Fibroblast of skin of left quadriceps (primary cell): ENCODE measurements at regions not wholly inside any gene's neighbourhood (a gene's known extent, or its start where the extent isn't known, plus 50 kb on each side); places are given as distances from the start of the nearest gene placed in this dataset.

Source experiments
- DNase-seq, 2 experiments: peaks; one replicate each; pipeline ENCODE4 v3.0.0-alpha.2; 2013; ENCODE audit warnings: low read depth in 2 of 2

DNA sequence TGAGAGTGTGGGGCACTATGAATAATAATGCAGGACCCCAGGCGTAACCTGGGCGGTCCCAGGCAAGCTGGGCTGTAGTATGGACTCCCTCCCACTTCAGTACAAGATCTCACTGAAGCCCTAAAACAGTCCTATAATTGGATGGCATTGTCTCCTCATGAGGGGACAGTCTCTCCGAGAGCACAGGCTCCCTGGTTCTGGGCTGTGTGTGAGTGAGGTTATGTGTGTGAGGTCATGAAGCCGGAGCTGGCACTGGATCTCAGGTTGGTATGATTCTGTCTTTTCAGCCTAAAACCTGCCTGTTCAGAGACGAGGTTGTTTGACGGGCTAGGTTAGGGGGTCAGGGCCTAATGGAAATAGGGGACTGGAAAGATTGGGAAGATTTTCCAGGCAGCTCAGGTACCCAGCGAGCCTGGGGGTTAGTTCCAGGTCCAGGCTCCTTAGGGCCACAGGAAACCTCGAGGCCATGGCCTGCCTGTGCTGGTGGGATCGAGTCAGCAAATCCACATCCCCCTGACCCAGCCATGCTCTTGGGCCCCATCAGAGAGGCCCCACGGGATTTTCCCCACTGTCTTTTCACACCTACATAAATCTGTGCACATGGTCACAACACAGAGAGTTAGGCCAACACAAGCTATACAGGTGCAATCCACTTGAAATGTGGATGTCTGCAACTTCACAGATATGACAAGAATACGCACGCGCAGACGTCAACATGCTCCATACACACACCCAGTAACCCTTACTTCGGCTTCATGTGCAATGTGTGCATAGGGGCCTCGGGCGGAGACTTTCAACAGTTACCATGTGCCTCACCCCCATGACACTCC is 94.8 kb downstream of the INHBB start:
- DNase-seq, result no peak

GRCh38 chr2:120441351-120441700 is 95.4 kb downstream of the INHBB start:
- DNase-seq, result no peak

DNA sequence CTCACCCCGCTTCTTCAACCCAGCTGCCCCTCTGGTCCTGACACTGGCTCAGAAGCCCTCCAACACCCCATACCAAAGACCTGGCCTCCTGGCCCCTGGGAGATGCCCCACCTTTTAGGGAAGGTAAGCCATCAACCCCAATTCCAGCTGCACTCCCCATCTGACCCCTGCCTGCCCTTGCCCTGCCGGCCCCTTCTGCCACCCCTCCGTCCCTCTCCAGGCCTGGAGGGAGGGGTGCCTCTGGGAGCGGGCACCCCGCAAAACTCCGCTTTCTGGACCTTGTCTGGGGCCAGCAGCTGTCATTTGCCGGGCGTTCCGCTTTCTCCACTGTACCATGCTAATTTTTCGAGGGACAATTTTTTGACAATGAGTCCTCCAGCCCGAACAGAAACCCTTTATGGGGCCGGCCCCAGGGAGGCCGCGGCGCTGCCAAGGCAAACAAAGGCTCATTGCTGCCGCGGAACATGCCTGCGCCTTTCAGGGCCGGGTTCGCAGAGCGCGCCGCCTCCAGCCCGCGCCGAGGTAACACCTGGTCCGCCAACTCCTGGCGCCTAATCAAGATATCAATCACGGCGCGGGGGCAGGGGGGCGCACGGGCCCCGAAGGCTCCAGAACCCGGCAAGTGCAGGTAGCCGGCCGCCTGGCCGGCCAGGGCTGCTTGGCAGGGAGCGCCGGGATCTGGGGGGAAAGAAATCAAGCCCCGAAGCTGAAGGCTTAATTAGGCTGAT is 96.0 kb downstream of the INHBB start:
- no peak for DNase-seq

DNA sequence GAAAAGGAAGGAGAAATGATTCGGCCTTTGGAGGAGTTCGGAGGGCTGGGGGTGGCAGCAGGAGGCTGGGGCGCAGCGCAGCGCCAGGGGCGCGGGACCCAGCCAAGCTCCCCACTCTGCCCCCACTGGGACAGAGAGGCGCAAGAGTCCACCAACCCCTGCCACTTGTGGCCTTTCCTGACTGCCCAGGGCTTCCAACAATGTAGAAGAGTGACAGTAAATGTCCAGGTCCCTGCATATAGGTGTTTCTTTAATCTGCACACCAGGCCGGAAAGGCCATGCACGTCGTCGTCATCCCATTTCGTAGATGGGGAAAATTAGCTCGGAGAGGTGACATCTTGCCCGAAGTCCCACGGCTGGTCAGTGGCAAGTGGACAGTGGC is 96.6 kb downstream of the INHBB start:
- DNase-seq, result no peak

GRCh38 chr2:120442923-120443571 is 97.1 kb downstream of the INHBB start:
- DNase-seq, result no peak

DNA sequence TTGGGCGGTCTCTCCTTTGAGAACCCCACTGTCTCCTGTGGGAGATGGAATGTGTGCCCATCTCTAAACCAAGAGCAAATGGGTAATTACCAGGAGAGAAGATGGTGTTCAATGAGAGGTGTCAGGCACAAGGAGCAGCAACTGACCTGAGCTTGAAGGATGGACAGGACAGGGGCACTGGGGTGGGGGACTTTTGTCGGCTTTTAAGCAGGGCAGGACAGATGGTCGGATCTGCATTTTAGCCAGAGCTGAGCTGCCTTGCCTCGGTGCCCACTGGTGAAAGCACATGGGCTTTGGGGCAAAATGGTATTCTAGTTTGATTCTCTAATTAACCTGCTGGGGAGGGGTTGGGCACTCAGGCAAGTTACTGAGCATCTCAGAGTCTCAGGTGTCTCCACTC is 98.0 kb downstream of the INHBB start:
- no peak for DNase-seq

GRCh38 chr2:120444691-120445240 is 98.8 kb downstream of the INHBB start:
- no peak for DNase-seq

GRCh38 chr2:120445449-120446143 is 99.7 kb downstream of the INHBB start:
- DNase-seq, result no peak

- DNase-seq, result no peak
Observed at GRCh38 chr2:120446236-120447126, 100.5 kb downstream of the INHBB start.

DNA sequence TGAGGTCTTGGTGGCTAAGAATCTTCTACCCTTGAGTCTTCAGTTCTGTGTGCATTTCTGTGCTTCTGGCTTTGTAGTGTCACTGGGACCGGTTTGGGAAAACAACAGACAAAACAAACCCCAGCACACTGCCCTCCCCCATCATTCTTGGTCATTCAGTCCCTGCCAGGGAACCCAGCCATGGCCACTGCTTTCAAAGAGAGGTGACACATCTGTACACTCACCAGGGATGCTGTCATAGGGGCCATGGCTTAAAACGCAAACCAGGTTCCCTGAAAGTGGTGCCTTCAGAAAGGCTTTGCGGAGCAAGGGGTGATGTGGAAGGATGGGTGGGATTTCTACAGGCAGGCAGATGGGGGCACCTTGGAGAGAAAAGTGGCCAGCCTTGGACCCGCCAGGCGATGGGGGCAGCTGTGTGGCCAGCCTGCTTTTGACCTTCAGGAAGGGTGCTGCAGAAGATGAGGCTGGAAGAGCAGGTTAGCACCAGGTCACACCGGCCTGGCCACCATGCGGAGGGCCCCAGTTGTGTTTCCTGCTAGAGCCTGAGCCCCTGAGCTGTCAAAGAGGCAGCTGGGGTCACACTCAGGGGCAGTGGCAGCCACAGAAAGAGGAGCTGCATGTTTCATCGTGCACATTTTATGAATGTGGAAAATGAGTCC is 101.3 kb downstream of the INHBB start:
- no peak for DNase-seq

DNA sequence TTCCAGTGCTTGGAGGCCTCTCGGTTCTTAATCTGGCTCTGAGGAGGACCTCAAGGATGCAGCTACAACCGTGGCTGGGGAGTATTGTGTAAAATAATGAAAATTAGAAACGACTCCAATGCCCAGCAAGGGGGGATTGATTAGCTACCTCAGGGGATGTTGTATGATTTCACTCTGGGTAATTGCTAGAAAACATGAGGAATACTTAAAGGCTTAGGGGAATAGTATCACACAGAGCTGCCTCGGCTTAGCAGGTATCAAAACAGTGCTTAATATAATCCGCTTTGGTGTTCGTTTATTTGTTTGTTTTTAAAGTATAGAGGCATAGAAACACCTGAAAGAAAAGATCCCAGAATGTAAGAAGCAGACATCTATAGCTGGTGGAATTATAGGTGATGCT is 102.5 kb downstream of the INHBB start:
- no peak for DNase-seq

- DNase-seq, result no peak
Observed at GRCh38 chr2:120448961-120449810, 103.2 kb downstream of the INHBB start.

- DNase-seq, result no peak
Observed at GRCh38 chr2:120450196-120450820, 104.4 kb downstream of the INHBB start.

GRCh38 chr2:120451334-120451733 is 105.4 kb downstream of the INHBB start:
- DNase-seq, result no peak

GRCh38 chr2:120452131-120452530 is 106.2 kb downstream of the INHBB start:
- no peak for DNase-seq

- DNase-seq, result no peak
Observed at GRCh38 chr2:120452945-120453634, 107.2 kb downstream of the INHBB start.

- no peak for DNase-seq
Observed at GRCh38 chr2:120453635-120453998, 107.7 kb downstream of the INHBB start.

DNA sequence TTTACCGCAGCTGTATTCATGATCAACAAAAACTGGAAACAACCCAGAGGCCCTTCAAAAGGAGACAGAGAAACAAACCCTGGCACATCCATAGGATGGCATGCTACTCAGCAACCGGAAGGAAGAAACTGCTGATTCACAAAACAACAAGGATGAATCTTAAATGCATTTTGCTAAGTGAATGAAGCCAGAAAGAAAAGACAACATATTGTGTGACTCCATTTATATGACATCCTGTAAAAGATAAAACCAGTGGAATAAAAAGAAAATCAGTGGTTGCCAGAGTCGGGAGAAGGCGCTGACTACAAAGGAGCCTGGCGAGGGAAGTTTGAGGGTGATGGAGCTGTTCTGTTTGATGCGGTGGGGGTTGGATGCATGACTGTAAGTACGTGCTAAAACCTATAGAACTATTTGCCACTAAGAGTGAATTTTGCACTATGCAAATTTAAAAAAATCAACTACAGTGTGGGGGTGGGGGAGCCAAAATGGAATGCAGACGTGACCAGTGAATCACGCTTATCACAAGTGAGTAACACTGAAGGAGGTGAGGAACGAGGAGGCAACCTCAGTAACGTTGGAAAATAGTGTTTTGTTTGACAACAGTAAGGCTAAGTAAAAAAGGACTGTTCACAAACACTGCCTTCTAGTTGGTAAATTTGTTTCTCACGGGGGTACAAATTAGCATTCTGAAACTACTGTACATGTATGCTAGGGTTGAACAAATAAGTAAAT is 108.9 kb downstream of the INHBB start:
- DNase-seq, result no peak
